Suppressor macrophage treated with lipopolysaccharide for 4 hours (primary cell): ENCODE measurements at regions not wholly inside any gene's neighbourhood (a gene's known extent, or its start where the extent isn't known, plus 50 kb on each side); places are given as distances from the start of the nearest gene placed in this dataset.
"Not testable (repeated sequence)": the region's sequence is repeated elsewhere in the genome, so short reads cannot be mapped to it uniquely, and the experiment has no call there.

Experiments
- DNase-seq: peaks from one replicate; pipeline ENCODE4 v3.0.0-alpha.2; 2020

GRCh38 chr17:68778726-68779125 is 176.5 kb downstream of the ABCA8 start:
- no peak for DNase-seq

GRCh38 chr17:68777856-68778694 is 176.9 kb upstream of the FAM20A start:
- no peak for DNase-seq

- peak; percentile 68 for DNase-seq
Measured at GRCh38 chr17:68777243-68777855, 176.2 kb upstream of the FAM20A start.

DNA sequence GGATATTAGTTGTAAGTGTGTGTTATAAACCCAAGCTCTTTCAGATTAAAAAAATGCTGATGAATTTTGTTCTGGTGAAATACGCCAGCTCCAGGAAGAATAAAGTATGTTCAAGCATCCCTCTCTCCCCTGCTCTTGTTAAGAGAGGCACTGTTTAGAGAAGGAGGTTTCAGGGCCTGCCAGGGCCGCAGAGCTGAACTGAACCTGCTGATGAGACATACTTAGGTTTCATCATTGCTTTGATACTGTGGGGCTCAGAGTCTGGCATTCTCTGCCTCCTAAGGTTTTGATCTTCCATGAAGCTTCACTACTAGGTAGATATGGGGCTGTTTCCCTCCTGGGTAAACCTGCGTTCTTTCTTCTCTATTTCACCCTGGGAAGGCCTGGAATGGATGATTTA is 175.3 kb upstream of the FAM20A start:
- DNase-seq, result no peak

- DNase-seq, result no peak
Measured at GRCh38 chr17:68775969-68776368, 174.8 kb upstream of the FAM20A start.

- no peak for DNase-seq
Measured at GRCh38 chr17:68775318-68775717, 174.2 kb upstream of the FAM20A start.

DNA sequence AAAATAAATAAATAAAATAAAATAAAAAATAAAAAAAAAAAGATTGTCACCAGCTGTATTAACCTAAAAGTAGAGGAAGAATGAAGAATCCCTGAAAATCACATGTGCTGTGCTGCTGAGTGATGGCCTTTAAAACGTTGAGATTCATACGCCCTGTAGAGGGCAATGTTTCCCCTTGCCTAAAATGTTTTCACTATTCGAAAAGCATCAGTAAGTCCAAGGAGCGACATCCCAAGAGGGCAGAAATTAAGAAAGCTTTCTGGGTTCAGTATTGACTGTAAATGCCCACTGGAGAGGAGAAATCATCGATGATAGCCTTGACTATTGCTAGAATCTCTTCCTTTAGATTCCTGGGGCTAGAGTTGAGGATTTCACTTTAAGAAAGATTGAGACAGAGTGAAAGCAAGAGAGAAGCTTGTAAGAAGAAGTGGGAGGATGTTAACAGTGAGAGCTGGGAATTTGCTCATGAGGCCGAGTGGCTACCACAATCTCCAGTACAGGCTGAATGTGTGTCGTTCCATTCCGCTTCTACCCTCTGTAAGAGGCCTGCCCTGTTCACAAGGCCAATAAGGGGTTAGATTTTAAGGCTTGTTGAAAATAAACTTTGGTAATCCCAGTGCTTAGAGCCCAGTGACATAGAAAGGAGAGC is 170.8 kb upstream of the FAM20A start:
- peak; percentile 71 for DNase-seq

DNA sequence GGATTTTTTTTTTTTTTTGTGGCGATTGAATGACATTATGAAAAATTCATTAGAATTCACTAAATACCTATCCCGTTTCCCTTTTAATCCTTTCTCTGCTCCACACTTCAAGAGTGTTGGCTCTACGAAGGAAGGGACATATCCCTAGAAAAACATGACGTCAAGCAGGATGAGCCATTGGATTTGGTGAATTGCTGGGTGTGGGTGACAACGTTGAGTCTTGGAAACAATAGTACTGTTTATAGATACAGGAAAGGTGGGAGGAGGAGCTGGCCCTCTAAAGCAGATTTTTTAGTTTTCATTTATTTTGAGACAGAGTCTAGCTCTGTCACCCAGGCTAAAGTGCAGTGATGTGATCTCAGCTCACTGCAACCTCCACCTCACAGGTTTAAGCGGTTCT is 167.6 kb upstream of the FAM20A start:
- no peak for DNase-seq

GRCh38 chr17:68766640-68767039 is 165.5 kb upstream of the FAM20A start:
- no peak for DNase-seq

GRCh38 chr17:68763562-68763961 is 162.4 kb upstream of the FAM20A start:
- no peak for DNase-seq

DNA sequence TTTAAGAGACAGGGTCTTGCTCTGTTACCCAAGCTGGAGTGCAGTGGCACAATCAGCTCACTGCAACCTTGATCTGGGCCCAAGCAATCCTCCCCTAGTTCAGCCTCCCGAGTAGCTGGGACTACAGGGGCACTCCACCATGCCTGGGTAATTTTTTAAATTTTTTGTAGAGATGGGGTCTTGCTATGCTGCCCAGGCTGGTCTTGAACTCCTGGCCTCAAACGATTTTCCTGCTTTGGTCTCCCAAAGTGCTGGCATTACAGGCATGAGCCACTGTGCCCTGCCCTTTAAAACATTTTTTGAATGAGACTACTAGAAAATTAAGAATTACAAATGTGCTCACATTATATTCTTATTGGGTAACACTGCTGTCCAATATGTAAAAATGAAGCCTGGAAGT is 161.7 kb upstream of the FAM20A start:
- DNase-seq, result no peak

DNA sequence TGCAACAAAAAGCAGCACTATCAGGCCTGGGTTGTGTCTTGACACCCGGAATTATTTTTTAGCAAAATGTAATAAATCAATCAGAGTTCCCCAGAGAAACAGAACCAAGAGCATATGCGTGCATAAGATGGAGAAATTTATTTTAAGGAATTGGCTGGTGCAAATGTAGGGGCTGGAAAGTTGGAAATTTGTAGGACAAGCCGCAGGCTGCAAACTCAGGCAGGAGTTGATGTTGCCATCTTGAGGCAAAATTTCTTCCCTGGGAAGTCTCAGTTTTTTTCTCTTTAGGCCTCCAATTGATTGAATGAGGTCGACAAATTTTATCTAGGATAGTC is 158.9 kb upstream of the FAM20A start:
- no peak for DNase-seq

DNA sequence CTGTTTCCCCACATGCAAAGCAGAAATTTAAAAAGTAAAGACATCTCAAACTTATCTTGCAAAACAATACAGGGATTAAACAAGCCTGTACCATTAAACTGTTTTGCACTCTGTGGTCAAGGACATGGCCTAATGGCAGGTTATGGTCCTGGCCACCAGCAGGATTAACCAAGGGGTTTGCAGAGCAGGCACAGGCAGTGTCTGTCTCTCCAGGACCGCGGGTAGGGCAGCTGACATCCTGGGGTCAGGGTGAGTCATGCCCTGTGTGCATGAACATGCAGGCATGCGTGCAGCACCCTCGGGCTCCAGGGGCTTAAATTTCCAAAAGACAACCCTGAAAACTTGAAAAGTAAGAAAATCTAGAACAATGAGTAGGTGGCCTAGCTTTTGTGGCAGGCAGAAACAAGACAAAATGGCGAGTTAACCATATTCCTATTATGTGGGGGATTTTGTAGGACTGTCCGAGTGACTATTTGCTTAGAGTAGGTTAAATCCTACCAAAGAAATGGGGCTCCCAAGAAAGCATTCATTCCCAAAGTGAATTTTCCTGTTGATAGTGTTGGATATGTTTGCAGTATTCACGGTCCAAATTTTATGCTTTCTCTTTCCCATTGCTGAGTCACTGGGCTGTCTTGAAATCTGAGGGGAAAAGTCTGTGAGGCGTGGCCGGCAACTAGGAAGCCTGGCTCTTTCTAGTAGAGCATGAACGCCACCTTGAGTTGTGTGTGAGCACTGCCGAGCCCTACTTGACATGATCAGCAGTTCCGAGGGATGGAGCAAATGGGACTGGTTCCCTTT is 158.4 kb upstream of the FAM20A start:
- DNase-seq, result peak; percentile 97

- no peak for DNase-seq
Measured at GRCh38 chr17:68759002-68759342, 157.8 kb upstream of the FAM20A start.

- DNase-seq, result not testable (repeated sequence)
Measured at GRCh38 chr17:68757866-68758757, 156.9 kb upstream of the FAM20A start.

- DNase-seq, result no peak
Measured at GRCh38 chr17:68753985-68754769, 153.0 kb upstream of the FAM20A start.

GRCh38 chr17:68750208-68750562 is 149.0 kb upstream of the FAM20A start:
- DNase-seq, result no peak

GRCh38 chr17:68749349-68750207 is 148.4 kb upstream of the FAM20A start:
- DNase-seq, result no peak

GRCh38 chr17:68748381-68748780 is 147.2 kb upstream of the FAM20A start:
- DNase-seq, result no peak

GRCh38 chr17:68740555-68741447 is 139.6 kb upstream of the FAM20A start:
- DNase-seq, result no peak
